Middle frontal gyrus (tissue), 1 donor: ENCODE measurements at regions not wholly inside any gene's neighbourhood (a gene's known extent, or its start where the extent isn't known, plus 50 kb on each side); places are given as distances from the start of the nearest gene placed in this dataset.

Experiments
- DNase-seq: peaks from one replicate; pipeline ENCODE4 v3.0.0-alpha.2; 2015; ENCODE audit warnings: low spot score; ENCODE audit errors: extremely low spot score

DNA sequence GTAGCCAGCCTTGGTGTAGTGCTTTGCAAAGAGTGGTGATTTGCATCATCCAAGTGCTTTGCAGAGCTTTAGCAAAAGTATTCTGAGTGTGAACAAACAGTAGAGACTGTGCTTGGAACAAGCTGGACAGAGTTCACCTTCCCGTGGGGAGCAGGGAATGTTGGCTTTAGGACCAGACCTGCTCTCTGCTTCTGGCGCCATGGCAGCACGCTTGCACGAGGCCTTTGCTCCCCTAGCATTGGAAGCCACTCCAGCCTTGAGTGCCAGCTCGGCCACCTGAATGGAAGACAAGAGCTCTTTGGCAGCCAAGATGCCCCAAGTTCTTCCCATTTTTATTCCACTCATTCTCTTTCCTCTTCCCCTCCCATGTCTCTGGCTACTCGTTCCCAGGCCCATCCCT is 250.8 kb upstream of the OSR1 start:
- no peak for DNase-seq

DNA sequence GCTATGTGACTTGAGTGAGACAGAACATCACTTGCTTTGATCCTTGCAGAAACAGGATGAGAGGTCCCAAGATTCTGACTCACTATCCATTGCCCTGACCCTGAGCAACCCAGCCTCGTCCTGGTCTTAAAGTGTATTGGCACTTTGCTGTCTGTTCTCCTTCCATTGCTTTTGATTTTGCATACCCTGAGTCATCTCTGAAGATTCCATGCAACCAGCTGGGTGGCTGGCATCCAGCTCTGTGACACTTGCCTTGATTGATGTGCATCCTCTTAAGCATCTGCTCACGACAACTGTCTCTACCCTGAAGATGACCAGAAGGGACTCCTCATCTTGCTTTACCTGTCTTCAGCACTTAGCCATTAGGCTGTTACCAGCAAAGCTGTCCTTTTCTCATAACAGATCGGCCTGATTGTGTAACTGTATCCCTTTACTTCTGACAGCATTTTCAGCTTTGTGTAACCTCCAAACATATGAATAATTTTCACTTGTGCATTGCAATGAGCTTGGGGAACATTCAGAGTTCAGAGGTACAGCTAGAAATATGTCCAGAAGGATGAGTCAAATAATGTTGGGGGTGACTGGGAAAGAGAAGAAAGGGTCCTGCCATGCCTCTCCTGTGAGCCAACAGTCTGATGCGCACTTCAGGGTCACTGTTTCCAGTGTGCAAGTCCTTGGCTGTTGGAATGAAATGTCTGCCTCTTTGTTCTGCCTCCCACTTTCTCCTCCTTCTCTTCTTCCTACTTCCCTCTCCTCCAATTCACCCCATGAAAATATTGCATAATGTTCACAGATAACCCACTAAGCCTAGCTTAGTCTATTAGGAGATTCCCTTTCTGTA is 249.7 kb upstream of the OSR1 start:
- DNase-seq = no peak

DNA sequence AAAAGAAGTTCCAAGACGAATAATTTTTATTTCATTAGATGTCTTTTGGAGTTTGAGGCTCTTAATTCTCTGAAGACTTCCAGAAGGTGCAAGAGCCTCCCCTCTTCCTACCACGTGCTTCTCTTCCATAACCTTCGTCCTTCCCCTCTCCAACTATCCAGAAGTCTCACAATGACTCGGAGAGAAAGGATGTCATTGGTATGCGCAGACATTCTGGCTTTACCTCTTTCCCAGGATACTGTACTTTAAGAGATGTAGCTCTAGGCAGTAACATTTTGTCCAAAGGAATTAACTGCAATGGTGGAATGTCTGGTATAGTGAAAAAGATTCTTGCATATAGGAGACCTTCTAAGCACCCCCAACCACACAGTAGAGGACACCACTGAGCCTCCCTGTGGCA is 249.0 kb upstream of the OSR1 start:
- DNase-seq = no peak

DNA sequence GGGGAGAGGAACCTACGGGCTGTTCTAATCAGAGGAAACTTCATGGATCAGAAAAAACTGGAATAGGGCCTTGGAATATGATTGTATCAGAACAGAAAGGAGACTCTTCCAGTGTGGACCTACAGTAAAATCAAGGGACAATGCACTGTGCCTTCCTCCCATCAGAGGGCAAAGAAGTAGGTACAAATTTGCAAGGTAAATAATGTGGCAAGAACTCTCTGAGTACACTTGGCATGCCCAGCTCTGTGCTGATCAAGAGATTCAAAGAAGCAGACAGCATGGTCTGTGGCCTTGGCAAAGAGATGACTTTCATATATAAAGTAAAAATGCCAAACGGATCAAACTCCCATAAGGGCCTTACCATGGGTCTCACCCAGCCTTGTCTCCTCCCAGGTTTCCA is 242.6 kb upstream of the OSR1 start:
- no peak for DNase-seq

DNA sequence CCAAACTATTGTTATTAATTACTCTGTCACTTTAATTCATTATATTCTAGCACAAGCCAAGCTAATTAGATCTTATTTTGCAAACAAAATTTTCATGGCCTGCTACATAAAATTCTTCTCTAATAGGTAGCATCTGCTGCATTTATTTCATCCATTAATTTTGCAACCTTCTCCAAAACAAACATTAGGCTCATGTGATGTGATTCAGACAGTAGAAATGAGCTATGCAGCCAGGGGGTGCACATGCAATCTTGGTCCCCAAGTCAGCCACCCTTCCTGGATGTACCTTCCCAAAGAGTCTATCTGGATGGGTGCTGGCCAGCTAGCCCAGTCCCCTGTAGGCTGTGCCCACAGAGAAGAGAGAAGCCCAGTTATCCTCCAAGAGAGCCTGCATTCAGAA is 242.1 kb upstream of the OSR1 start:
- no peak for DNase-seq

DNA sequence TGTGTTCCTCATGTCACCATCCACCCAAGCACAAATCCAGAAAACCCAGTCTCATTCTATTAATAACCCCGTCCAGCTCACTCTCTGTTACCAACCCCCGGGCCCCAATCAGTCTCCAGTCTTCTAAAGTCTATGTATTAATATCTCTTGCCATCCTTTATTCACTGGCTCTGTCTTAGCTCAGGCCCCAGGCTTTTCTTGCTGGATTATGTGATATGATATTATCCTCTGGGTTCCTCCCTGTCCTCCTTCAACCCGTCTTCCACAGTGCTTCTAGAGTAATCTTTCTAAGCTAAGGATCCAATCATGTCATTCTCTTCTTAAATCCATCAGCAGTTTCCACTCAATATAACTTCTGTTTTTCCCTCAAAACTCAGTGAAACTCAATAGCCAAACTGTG is 240.5 kb upstream of the OSR1 start:
- DNase-seq = no peak

DNA sequence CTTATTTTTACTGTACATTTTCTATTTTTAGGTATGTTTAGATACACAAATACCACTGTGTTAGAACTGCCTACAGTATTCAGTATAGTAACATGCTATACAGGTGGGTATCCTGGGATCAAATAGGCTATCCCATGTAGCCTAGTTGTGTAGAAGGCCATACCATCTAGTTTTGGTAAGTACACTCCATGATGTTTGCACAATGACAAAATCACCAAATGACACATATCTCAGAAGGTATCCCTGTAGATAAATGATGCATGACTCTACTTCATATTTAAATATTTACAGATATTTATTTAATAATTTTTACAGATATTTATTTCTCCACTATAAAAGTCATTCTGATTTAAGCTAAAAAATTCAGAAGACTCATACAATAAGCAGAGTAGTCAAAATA is 233.8 kb upstream of the OSR1 start:
- DNase-seq = no peak

DNA sequence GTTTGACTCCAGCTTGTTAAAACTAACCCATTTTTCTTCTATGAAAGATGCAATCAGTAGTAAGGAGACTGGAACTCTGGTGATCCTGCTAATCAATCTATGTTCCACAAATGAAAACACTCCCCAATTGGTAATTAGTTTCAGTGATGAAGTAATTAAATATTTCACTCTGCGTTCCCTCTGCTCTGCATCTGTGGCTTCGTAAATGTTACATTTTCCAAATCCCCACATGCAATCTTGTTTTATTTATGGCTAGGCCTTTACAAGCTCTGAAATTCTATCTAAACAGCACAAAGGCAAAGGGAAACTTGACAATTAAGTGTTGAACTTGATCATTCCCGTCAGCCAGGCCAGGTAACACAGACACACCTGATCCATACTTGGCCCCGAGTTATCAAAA is 231.4 kb upstream of the OSR1 start:
- DNase-seq = no peak

DNA sequence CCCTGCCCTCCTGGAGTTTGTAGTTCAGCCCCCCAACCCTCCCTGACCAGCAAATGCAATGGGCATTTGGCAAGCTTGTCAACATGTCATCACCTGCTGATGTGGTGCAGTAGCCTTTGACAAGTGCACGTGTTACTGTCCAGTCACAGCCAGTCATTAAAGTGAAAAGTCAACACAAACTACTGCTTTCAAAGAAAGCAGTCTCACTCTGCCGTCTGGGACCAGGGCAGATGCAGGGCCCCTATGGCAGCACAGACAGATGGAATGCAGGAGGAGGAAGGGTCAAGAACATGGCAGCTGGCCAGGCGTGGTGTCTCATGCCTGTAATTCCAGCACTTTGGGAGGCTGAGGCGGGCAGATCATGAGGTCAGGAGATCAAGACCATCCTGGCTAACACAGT is 222.4 kb upstream of the OSR1 start:
- DNase-seq = no peak

DNA sequence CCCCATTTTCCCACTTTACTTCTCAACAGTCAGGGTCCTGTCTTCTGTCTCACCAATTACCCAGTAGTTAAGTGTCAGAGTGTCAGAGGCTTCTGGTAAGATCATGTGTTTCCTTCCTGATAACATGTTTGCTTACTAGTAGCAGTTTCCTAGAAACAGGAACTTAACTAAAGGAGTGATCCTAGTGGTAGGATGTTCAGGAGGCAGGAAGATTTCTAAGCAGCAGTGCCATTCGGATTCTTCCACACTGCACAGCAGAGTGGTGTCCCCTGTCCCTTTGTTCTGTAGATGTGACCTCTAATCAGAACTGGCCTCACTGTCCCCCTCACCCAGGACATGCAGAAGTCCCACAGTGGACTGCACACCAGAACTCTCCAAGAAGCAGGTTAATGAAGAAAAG is 221.8 kb upstream of the OSR1 start:
- no peak for DNase-seq

DNA sequence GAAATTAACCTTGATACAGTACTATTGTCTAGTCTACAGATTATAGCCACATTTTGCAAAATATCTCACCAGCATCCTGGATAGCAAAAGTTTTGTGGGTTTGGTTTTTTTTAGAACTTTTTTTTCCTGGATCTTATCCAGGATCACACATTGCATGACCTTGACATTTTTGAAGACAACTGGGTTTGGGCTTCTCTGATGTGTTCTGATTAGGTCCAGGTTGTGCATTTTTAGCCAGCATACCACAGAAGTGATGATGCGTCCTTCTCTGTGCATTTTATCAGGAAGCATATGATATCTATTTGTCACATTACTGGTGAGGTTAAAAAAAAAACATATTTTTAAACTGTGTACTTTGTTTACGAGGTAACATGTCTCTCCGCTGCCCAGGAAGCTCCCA is 221.0 kb upstream of the OSR1 start:
- DNase-seq = no peak

DNA sequence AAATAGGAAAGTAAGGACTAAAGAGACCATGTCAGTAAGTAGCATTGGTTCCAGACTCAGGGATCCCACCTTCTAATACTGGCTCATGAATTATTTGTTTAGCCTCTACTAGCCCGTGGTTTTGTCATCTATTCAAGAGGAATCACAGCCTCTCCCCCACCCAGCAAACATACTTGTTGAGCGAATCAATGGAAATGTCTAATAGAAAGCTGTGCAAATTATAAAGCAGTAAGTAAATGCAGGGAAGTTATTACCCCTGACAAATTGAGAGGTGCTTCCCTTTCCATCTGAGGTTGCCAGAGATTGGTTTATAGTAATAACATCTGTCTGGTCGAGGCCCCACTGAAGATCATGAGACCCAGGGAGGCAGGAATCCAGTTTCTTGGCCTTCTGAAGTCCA is 219.3 kb upstream of the OSR1 start:
- DNase-seq = no peak

DNA sequence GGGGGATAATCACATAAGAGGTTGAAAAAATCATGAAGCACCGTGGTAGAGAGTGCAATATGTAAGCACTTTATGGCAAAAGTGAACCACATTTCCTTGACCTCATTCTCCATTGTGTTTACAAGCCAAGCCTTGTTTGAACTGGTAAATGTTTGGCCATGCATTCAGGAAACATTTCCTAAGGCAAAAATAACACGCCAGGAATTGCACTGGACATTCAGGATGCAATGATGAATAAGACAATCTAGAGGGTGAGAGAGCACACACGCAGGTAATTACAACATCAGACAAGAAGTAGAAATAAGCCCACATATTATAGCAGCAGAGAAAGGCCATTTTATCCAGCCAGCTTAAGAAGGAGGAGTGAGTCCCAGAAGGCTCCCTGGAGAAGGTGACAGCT is 218.0 kb upstream of the OSR1 start:
- no peak for DNase-seq

DNA sequence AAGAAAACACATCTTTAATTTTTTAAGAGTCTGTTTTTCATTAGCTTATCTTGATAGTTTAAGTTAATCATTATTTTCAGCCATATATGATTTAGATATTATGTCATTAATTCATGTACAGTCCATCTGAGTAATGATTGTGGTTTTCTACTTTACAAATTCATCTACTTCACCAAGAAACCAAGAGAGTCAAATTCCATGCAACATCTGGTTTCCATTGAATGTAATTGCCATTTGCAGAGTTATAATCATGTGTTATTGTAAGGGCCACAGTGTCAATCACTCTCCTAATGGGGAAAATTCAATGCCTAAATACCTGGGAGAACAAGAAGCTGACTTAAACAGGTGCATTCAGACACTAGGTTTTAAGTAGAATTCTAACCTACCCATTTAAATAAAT is 217.2 kb upstream of the OSR1 start:
- no peak for DNase-seq

DNA sequence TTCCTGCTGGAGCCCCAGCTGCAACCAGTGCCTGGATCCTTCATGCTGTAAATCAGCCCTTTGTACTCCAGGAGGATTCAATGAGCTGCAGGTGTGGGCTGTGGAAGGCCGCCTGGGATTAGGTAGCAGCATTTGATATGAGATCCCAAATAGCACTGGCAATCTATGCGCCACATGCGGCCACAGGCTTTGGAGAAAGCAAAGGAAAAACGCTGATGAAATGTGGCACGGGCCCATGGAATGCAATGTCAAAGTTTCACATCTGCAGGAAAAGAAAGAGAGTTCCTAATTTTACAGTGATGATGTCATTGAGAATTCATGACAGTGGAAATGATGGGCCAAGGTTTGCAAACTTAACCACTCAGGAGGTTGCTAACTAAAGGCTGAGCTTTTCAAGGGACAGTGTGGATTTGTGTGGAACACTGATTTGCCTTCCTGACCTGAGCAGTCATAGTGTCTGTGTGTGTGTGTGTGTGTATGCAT is 216.4 kb upstream of the OSR1 start:
- DNase-seq = no peak

DNA sequence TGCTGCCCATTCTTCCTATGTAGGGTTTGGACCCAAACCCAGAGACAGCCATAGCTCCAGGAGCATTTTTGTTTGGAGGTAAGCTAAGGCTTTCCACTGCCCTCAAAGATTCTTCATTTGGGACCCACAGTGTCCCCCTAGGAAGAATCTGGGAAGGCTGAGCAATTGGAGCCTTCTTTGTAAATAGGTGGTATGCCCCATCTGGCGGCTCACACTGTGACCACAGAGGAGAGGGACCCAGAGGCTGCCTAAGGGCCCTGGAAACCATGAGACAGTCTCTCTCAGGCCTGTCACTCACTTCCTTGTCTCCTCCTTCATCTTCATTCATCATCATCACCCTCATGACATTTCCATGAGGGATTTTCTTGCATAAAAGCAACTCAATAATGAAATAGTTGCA is 215.4 kb upstream of the OSR1 start:
- DNase-seq = no peak

DNA sequence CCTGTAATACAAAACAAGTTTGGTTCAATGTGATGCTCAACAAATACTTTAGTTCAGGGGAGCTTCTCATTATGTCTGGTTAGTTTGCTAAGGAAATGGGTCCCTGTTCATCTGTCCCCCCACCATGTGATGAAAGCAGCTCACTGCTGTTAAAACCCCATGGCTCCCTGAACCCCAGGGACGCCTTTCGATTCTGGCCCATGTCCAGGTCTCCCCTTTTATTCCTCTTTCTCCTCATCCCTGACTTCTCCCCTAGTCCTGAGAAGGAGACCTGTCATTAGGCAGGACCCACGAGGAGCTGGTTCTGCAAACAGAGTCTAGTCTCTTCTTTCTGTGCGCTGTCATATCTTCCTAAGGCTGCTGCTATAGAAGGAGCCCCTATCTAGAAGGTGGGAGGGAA is 213.3 kb upstream of the OSR1 start:
- no peak for DNase-seq

DNA sequence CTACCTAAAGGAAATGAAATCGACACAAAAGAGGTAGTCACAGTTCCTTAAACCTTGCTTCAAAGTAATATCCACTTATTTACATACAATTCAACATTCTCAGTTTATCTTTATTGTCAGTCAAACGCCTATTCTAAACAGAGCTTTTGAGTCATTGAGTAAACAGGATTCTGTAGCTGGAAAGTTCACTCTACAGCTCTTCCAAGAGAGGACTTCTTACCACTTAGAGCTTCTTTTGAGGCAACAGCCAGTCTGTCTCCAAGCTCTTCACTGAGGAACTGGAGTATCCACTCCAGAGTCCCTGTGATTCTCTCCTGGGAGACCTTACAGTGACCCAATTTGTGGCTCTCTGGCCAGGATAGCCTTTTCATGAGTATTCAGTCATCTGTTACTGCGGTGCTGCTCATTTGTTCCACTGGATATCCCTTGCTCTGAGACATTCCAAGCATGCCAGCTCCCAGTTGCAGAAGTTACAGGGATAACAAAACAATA is 210.9 kb upstream of the OSR1 start:
- DNase-seq = no peak

DNA sequence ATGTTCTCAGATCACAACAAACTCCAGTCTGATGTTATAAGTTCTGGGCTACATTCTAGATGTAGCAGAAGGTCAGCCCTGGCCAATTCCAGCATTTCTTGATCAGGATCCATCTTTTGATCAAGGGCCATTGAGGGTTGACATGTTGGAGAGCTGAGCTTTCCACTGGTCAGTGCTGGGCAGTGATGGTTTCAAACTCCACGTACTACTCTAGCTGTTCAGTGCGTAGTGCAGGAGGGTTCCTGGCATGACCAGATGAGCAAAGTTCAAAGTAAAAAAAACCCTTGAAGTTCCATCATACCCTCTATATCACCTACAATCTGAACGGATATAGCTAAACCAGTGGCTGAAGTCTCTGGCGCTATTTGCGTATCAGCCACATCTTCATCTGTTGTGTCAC is 210.4 kb upstream of the OSR1 start:
- no peak for DNase-seq

DNA sequence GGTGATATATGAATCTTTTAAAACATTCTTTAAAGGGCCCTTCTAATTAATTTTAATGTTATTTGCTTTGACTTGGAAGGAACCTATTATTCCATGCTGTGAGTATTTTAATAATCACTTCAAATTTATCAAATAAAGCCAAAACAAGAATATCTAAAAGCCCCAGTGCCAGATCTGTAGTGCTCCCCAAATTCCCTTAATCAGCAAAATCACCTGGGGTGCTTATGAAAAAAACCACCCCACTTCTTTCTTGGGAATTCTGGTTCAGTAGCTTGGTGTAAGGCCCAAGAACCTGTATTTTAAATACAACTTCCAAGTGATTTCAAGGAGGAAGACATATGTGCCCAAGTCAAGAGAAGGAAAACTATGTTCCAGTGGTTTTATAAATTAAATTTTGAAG is 202.4 kb upstream of the OSR1 start:
- DNase-seq = no peak

DNA sequence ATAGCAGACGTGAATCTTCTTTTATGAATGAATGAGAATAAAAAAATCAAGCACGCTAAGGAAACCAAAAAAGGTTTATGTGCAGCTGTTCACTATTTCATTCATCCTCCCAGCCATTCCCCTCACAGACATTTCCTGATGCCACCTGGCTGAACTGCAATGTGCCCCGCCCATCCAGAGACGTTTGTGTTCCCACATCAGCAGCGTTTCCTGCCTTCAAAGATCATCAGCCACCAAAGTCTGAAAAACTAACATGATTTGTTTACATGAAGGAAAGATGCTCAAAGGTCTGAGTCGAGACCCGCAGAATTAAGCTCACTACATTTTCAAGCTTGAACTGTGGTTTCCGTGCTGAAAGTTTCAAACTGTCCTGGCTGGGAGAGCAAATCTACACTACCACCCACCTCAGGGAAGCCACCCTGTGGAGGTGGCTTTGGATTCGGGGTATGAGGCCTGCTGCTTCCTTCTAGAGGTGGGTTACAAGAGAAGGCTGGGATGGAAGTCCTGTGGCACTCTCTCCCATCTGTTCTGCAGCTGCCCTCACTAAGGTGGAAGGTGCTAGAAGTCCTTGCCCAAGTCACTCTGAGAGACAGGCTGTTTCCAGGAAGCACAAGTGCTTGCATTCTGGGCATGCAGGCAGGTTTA is 201.3 kb upstream of the OSR1 start:
- DNase-seq = no peak

DNA sequence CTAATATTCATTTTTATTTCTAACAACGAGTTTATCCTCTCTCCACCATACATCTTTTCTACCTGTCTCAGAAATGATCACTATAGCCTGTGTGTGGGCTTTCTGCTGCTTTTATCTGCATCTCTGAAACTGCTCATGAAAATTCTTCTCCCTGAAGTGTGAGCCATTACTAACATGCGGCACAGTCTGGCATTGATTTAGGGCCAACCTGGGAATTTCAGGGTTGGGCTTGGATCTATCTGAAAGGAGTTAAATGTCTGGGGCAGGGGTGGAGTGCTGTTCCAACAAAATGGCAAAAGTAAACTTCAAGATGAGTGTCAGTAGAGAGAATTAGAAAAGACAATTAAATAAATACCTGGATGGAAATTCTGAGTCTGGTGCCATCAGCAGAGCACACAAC is 198.2 kb upstream of the OSR1 start:
- DNase-seq = no peak

DNA sequence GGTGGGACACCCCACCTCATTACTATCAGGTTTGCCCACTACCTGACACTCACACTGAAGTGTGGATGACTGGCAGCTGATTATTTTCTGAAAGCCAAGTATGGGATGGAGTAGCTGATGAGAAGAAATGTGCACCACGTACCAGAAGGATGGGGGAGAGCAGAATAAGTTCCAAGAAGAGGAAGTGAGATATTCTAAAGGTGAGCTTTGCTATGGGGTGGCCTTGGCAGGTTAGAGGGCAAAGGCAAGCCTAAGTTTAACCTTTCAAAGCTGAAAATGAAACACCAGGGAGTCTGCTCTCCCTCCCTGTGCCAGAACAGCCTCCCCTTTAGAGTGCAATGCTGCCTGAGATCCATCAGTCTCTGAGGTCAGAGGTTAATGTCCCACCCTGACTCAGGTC is 196.1 kb upstream of the OSR1 start:
- no peak for DNase-seq
